GM19240 (cell line): ENCODE measurements at regions not wholly inside any gene's neighbourhood (a gene's known extent, or its start where the extent isn't known, plus 50 kb on each side); places are given as distances from the start of the nearest gene placed in this dataset.

Experiments used
- DNase-seq: peaks from one replicate; pipeline ENCODE4 v3.0.0; 2011; ENCODE audit warnings: low spot score; ENCODE audit not compliant: insufficient read length

- no peak for DNase-seq
Observed at GRCh38 chr14:98408024-98408555, 863.9 kb downstream of the BCL11B start.

DNA sequence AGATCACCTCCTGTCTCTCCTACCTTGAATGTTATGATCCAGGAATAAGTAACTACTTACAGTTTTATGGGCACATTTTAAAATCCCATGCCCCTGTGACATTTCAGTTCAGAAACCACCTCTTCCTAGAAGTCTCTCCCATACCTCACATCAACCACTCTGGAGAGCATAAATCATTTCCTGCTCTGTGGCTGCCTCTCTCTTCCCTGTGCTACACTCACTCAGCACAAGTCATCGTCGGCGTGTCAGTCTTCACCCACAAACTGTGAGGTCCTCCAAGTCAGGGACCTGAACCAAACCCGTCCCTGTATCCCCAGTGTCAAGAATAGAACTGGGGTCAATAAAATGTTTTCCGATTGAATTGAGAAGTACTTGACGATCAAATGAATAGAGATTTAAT, 863.3 kb downstream of the BCL11B start:
- DNase-seq, result no peak

DNA sequence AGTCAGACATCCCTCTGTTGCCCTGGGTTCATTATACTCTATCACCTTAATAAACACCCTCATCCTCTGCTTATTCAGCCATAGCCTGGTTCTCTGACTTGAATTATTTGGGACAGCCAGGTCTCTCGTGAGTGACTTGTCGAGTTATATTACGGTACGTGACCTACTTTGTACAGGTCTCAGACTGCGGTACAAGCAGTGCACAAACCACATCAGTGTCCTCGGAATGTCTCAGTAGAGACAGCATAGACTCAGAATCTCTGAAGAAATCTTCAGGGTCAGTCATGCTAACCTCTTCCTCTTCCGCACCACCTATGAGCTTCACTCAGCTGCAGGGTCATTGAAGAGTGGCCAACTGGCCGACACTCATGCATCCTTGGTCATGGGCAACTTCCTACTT, 860.8 kb downstream of the BCL11B start:
- DNase-seq, result no peak

DNA sequence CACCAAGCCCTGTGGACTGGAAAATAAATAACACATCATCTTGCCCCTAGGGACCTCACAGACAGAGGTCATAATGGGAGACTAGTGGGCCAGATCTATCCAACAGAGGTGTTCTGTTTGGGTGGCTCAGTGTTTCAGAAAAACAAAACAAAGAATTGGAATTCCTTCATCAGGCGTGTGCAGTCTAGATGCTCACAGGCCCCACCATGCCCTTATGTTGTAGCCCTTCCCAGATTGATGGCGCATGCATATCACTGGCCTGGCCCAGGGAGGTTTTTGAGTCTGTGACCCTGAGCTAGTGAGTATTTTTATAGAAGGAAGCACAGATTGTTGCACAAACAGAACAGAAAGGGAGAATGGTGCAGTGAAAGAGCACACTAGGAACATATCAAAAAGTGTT, 859.6 kb downstream of the BCL11B start:
- no peak for DNase-seq

- no peak for DNase-seq
Observed at GRCh38 chr14:98415766-98416165, 856.2 kb downstream of the BCL11B start.

DNA sequence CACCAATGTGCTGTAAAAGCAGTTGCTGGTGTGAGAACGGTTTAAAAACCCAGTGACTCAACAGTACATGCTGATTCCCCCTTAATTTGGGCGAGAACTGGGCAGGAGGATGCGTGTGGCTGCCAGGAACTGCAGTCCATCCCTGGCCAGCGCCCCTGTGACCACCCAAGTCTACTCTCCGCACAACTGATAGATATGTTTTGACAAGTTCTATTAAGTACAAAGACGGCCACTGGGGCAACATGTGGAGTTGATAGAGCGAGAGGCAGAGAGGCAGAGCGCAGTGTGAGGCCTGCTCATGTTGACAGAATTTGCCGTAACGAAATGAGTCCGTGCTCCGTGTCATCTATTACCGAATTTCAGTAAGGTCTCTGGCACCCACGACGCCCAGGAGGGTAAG, 855.0 kb downstream of the BCL11B start:
- DNase-seq, result no peak

GRCh38 chr14:98428483-98428994, 843.5 kb downstream of the BCL11B start:
- DNase-seq, result no peak

- no peak for DNase-seq
Observed at GRCh38 chr14:98433436-98433835, 838.6 kb downstream of the BCL11B start.

DNA sequence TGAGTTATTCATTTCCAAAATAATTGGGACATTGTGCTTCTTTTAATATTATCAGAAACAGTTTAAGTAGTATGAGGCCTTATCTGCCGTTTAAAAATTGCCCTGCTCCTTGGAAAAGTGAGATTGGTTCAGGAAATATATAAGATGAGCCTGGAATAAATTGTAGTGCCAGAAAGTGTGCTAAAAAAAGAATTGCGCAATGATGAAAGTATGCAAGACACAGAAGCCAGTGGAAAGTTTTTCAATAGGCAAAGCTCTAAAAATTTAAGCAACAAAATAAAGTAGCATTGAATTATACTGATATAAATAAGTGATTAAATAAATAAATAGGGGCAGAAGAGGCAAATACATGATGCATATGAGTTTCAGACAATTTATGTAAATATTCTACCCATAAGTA, 834.9 kb downstream of the BCL11B start:
- no peak for DNase-seq

- no peak for DNase-seq
Observed at GRCh38 chr14:98444077-98444476, 827.9 kb downstream of the BCL11B start.

DNA sequence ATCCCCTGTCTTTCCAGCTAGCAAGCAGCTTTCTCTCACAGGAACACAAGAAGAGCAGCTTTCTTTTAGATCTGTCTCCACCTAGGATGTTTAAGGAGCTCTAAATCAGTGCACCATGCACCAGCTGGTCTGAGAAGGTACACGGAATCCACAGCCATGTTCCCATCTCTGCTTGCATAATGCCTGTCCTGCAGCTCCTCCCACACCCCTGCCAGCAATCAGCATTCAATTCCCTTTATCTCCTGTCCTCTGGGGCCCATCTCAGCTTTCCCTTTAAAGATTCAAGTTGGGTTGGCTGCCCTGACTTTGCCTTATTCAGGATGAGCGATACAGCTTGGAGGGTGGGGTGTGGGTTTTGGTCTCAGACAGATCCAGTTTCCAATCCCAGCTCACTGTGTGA, 826.3 kb downstream of the BCL11B start:
- no peak for DNase-seq

GRCh38 chr14:98446508-98446907, 825.5 kb downstream of the BCL11B start:
- DNase-seq, result no peak

DNA sequence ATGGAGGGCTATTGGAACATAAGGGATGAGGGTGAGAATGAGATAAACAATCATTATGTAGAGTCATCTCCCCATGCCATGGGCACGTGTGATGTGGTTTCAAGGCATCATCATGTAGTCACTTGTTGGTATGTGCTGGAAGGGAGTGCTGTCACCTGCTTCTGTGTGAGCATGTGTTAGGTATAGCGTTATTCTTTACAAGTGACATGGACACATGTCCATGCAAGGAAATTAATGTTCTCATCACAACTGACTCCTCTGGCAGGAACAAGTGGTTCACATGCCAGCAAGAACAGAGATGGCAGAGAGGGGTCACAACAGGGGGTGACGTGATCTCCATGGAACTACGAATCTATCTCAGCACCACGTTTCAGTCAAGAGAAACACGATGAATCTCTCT, 815.8 kb downstream of the BCL11B start:
- no peak for DNase-seq

DNA sequence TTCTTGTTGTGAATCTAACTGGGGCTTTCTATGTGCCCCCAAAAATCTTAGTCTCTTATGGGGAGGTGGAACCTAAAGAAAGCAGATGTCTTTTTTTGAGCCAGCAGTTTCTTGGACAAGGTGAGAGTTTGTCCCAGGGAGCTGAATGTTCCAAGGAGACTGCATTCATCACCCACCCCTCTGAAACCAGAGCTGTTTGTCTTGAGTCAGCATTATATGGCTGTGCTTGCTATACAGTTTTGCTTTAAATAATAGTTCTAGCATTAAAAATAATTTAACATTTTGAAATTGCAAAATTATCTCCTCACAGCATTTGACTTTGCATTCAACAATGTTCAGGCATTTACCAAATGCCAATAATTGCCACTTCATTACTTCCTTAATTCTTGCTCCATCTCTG, 813.3 kb downstream of the BCL11B start:
- no peak for DNase-seq

DNA sequence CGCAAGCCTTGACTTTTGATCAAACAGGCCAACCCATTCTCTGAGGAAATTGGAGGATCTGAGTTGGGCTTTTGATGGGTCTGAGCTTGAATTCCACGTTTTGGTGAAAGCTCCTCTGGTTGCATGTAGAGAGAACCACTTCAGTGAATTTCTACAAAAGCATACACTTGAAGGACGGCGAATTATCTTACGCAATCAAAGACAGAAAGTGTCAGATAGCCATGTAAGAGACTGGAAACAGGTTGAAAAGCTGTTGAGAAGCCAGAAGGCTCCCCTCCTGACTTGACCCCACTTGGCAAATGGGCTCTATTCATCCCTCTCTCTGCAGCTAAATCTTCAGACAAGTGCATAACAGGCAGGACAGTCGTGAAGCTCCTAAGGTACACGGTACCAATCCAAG, 809.1 kb downstream of the BCL11B start:
- no peak for DNase-seq

DNA sequence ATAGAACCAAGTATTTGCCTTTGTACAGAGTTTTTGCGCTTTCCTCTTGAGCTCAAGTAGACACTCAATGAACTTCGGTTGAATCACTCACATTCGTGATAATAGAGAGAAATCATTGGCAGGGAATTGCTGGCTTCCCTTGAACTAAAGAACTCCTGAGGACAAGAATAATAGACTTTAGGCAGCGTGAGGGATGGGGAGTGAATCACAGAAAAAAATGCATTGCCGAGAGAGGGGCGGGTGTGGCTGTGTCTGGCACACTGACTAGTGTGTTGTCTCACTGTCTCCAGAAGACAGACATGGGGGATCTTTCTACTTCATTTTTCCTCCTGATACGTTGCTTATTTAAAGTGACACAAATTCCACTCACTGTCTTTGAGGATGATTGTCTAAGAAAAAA, 805.2 kb downstream of the BCL11B start:
- DNase-seq, result no peak

DNA sequence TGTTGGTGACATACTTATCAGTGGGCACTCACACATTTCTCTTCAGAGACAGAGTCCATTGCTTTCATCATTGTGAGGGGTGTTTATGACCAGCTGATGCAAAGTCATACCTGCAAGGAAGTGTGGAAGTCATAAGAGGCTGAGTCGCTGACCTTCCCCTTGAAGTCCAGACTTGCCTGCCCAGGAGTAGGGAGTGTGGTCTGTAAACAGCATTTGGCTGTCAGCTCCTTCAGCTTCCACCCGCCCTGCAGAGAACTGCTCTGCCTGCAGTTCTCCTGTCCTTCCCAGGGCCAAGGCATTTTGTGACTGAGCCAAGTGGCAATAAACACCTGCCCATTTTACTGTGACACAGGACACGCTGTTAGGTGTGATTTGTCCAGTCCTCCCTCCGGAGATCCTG, 801.3 kb downstream of the BCL11B start:
- no peak for DNase-seq

DNA sequence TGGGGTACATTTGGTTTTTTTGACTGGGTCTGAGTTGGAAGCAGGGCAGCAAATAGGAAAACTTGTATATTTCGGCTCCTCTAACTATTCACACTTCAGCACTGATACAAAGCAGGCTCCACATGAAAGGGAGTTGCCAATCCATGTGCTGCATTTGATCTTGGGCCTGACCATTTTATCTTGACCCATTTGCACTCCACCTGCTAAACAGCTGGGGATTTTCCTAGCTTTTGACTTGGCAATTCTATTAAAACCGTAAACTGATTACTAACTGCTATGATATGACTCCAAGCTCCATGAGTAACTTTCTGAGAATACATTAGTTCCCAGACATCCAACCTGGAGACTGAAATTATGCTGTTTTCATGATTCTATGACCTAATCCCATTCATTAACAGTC, 797.1 kb downstream of the BCL11B start:
- no peak for DNase-seq

DNA sequence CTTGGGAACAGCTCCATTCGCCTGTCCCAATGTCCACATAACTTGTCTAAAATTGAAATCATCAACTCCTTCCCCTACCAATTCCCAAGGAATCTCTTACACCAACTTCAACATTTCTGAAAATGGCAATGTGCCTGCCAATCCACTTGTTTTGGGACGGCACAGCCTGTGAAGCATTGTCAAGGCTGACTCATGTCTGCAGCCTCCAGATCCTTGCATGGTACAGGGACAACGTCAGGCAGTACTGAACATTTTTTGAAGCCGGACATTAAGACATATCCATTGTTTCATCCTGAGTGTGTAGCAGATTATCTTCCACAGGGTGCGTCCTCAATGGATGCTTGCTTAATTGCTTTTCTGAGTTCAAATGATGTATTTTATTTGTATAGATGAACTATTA, 794.1 kb downstream of the BCL11B start:
- DNase-seq, result no peak

DNA sequence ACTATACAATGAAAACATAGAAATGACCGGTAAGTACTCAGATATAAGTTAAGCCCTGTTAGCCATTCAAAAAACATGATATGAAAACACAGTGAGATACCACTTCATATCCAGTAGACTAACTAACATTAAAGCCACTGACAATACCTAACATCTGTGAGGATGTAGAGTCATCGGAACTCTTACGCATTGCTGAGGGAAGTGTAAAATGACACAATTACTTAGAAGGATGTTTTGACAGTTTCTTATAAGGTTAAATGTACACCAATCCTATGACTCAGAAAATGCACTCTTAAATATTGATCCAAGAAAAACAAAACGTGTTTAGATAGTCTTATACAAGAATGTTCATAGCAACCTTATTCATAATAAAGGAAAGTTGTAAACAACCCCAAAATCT, 782.9 kb downstream of the BCL11B start:
- DNase-seq, result no peak

DNA sequence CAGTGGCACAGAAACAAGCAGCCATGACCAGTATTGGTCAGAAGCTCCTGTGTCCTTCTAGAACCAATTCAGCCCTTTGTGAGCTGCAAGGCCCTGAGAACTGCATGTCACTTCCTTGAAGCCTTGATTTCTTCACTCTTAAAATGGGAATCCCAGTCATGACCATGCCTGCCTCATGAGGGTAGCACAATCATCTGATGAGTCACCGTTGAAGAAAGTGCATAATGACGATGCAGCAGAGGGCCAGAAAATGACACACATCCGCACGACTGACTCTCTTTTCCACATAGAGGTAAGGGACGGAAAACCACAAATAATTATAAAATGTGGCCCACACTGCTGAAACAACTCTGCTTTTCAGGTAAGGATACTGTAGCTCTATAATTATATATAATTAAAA, 777.4 kb downstream of the BCL11B start:
- DNase-seq, result no peak

- DNase-seq, result no peak
Observed at GRCh38 chr14:98498019-98498885, 773.7 kb downstream of the BCL11B start.

DNA sequence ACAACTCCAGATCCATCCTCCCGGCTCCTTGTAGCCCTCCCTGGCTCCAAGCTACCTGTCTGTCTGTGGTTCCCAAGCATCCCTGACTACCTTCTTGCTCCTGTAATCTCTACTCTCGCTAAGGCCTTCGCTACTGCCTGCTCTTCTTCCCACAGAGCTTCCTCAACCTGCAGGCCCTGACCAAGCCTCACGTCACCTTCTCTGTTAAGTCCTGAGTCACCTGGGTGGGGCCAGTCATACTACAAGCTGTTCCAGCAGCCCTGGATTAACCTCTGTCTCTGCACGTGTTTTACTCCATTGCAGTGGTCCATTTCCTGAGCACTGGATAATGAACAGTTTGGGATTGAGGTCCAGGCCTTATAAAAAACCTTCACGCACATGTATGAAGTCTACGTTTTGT, 770.7 kb downstream of the BCL11B start:
- no peak for DNase-seq
